Activated CD8-positive, alpha-beta memory T cell treated with anti-CD3 and anti-CD28 coated beads for 24 hours (primary cell): ENCODE measurements at regions not wholly inside any gene's neighbourhood (a gene's known extent, or its start where the extent isn't known, plus 50 kb on each side); places are given as distances from the start of the nearest gene placed in this dataset.
"Not testable (repeated sequence)": the region's sequence is repeated elsewhere in the genome, so short reads cannot be mapped to it uniquely, and the experiment has no call there.

Experiments used
- DNase-seq: peaks from one replicate; pipeline ENCODE4 v3.0.0-alpha.2; 2020

DNA sequence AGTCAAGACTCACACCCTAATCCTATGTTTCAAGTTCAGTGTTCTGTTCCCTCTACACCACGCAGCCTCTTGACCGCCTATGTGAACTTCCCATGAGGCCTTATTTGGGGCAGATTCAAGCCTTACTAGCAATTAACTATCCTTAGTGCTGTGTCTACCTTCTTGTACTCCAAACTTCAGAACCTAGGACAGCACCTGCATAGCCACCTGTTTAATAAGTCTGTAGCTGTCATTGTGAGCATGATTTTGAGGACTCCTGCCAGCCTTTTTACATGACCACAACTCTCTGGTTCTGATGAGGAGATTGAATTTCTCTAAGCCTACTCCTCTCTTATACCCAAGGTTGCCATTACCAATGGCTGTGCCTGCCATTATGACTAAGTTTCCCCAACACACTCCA is 50.8 kb upstream of the PCSK1 start:
- no peak for DNase-seq

- DNase-seq, result no peak
Measured at GRCh38 chr5:96487859-96488258, 54.8 kb upstream of the PCSK1 start.

DNA sequence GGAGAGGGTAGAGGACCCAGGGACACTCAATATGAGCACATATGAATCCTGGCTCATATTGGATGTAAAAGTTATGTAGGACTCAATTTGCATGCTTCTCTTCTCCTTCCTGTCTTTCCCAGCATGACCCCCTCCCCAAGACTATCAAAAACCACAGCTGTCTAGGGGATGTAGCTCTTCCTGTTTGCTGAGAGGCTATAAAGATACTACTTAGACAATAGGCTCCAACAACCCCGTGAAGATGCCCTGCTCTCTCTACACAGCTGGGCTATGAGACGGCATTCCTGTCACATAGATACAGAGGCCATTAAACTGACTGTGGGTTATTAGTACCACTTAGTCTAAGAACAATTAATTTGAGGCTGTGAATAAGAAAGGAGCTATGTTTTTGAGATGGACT is 56.5 kb upstream of the PCSK1 start:
- no peak for DNase-seq

- DNase-seq, result no peak
Measured at GRCh38 chr5:96492459-96493047, 59.5 kb upstream of the PCSK1 start.

DNA sequence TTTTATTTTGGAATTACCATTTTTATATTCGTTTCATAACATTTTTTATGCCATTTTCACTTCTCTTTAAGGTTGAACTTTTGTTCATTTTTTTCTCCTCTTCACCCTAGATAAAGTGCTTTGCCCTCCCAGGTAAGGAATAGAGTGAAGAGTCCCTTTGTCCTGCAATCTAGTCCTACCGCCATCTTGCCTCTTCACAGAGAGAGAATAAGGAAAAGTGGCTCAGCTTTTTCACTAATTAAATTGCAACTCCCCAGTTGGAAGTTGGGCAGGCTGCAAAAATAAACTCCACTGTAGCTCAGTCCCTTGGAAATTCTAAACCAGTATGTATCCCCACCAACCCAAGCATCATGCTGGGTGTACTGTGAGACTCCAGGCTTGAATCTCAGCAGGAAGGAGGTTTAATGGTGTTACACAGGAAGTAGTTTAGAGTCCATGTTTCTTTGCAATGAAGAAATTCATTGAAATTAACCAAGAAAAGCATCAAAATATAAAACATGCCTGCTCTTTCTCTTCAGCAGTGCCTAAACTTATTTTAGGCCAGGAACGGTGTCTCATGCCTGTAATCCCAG is 60.3 kb upstream of the PCSK1 start:
- DNase-seq, result no peak

DNA sequence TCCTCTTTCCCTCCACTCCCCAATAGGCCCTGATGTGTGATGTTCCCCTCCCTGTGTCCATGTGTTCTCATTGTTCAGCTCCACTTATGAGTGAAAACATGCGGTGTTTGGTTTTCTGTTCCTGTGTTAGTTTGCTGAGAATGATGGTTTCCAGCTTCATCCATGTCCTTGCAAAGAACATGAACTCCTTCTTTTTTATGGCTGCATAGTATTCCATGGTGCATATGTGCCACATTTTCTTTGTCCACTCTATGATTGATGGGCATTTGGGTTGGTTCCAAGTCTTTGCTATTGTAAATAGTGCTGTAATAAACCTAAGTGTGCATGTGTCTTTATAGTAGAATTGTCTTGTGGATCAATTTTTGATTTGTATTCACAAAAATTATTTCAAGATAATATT is 62.4 kb upstream of the PCSK1 start:
- DNase-seq, result not testable (repeated sequence)

DNA sequence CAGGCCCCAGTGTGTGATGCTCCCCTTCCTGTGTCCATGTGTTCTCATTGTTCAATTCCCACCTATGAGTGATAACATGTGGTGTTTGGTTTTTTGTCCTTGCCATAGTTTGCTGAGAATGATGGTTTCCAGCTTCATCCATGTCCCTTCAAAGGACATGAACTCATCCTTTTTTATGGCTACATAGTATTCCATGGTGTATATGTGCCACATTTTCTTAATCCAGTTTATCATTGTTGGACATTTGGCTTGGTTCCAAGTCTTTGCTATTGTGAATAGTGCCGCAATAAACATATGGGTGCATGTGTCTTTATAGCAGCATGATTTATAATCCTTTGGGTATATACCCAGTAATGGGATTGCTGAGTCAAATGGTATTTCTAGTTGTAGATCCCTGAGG is 64.0 kb upstream of the PCSK1 start:
- DNase-seq, result not testable (repeated sequence)

- DNase-seq, result no peak
Measured at GRCh38 chr5:96499753-96500345, 66.8 kb upstream of the PCSK1 start.

- DNase-seq, result no peak
Measured at GRCh38 chr5:96501991-96502646, 69.1 kb upstream of the PCSK1 start.

DNA sequence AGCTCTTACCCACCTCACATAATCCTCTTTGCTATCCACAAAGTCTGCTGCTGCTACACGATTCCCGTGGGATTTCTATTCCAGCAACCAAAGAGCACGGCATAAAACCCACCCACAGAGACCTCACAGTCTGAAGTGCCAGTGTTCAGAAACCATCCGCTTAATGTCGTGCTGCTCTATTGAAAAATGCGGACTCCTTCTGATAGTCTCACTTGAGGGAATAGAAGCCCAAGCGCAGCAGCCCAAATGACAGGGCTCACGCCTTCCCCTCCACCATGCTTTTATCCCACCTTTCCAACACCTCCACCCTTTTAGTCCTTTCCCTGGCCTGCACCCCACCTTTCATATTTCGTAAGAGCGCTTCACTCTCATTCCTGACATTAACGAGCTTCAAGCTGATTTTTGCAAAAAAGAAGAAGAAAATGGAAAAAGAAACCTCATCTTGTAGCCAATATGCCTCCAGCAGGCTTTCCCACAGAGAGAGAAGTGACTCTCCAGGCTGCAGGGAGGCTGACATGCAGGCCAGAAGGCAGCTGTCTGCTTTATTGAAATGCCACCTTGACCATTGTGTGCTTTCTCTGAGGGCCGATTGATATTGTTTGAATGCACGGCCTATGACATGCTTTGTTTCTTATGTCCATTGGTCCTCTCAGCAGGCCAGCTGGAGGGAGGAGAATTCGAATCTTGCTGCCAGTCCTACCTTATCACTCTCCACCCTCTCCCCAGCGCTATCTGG is 70.6 kb upstream of the PCSK1 start:
- no peak for DNase-seq

GRCh38 chr5:96506376-96506775 is 73.3 kb upstream of the PCSK1 start:
- no peak for DNase-seq

- no peak for DNase-seq
Measured at GRCh38 chr5:96506866-96507527, 73.9 kb upstream of the PCSK1 start.

DNA sequence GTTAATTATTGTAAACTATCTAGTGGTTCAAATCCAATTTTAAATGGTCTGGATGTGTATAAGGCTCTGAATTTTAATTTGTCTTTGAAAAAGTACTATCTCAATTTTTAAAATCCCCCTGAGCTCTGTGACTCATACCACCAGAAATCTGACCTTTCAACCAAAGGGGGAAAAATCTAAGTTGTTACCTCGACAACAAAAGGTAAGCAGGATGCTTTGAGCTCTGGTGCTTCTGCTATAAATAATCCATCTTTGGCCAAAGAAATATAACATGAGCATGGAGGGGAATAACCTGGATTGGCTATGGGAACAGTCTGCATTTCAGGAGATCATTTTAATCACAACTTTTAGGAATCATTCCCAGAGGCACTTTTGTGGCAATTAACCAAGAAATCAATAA is 76.3 kb upstream of the PCSK1 start:
- DNase-seq, result no peak

- DNase-seq, result no peak
Measured at GRCh38 chr5:96509721-96510350, 76.8 kb upstream of the PCSK1 start.

GRCh38 chr5:96516631-96517071 is 83.6 kb upstream of the PCSK1 start:
- no peak for DNase-seq

GRCh38 chr5:96517295-96517694 is 84.2 kb upstream of the PCSK1 start:
- DNase-seq, result no peak

DNA sequence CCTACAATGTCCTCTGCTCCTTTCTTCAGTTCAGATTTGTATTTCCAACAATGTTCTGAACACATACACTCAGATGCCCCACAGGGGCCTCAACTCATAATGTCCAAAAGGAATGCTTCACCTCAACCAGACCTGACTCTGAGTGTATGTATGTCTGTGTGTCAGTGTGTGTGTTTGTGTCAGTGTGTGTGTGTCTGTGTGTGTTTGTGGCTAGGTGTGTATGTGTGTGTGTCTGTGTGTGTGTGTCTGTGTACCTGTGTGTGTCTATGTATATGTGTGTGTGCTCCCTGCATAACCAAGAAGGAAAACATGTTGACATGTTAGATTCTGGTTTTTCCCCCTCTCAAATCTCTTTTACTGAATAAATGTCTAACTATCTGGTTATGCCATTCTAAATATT is 87.3 kb upstream of the PCSK1 start:
- no peak for DNase-seq

DNA sequence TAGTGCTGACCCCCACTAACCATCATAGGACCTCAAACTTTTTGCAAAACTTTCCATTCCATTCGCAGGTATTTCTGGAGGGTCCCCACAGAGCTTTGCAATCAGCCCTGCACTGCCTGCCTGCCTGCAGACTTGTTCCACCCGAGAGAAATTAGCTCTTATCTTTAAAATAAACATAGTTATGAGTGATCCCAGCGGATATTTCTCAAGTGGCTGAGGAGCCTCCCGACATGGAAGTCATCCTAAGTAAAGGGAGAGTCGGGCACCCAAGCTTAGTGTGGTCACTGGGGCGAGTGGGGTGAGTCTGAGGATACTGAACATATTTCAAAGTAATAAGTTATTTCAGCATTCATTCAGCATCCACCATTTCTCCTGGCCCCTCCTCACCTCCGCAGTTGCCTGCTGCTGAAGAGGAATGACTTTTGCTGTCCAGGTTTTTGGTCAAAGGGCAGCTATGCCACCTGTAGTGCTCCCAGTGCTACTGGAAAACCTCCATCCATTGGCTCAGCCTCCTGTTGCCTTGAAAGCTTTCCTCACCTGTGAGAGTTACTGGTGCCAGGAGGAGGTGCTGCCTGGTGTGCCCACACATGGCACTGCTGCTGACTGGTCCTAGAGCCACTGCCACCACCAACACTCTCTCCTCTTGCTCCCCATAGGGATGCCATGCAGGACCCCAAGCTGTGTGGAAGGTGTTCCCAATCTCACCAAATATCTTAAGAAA is 89.7 kb upstream of the PCSK1 start:
- no peak for DNase-seq

- DNase-seq, result no peak
Measured at GRCh38 chr5:96527768-96528661, 95.0 kb upstream of the PCSK1 start.

DNA sequence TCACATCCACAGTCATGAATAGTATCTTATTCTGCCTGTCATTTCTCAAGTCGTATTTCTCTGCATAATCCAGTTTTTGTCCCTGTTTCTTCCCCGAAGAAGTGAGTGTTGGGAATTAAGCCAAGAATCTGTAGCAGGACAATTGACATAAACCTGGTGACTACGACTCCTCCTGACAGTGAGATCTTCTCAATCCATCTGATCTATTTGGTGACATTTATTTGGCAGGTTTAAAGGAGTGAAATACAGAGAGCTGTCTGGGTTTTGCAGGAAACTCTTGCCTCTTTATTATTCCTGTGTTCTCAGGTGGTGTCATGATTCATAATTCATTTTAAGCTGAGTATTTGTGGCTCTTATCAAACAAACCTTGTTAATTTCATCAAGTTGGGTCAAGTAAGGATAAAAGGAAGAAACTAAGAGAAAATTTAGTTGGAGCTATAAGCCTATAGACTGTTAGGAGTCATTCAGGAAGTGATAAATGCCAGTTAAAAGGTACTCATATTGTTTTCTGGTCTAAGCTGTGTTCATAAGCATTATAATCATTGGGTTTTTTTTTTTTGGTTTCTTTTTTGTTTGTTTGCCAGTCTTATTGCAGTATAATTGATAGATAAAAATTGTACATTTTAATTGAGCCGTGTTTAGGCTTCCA is 95.9 kb upstream of the PCSK1 start:
- no peak for DNase-seq
